Testis (tissue), 2 donors: ENCODE measurements at regions not wholly inside any gene's neighbourhood (a gene's known extent, or its start where the extent isn't known, plus 50 kb on each side); places are given as distances from the start of the nearest gene placed in this dataset.
"Not testable (repeated sequence)": the region's sequence is repeated elsewhere in the genome, so short reads cannot be mapped to it uniquely, and the experiment has no call there.

Source experiments
- DNase-seq: peaks from one replicate; pipeline ENCODE4 v3.0.0-alpha.2; 2019
- H3K27ac ChIP-seq, 2 donors: fragments of 200-600 bp; sonication (generic); one replicate each; pipeline ENCODE4 v1.5.1; 2019
- H3K27me3 ChIP-seq: fragments of 200-600 bp; sonication (generic); one replicate; pipeline ENCODE4 v1.5.1; 2019
- H3K36me3 ChIP-seq: fragments of 200-600 bp; sonication (generic); one replicate; pipeline ENCODE4 v1.5.1; 2017; ENCODE audit warnings: low read depth; ENCODE audit errors: missing control alignments
- H3K4me1 ChIP-seq: fragments of 200-600 bp; sonication (generic); one replicate; pipeline ENCODE4 v1.5.1; 2019
- H3K4me3 ChIP-seq, 2 donors: fragments of 200-600 bp; sonication (generic); one replicate each; pipeline ENCODE4 v1.5.1; 2017 to 2019
- H3K9me3 ChIP-seq: fragments of 200-600 bp; sonication (generic); one replicate; pipeline ENCODE4 v1.5.1; 2017
- WGBS, 2 donors: methylation state at CpG; one replicate each; pipeline ENCODE4 v1.1.5; 2018; 5-methylcytosine and 5-hydroxymethylcytosine counted together
- intact Hi-C: fragments of 100-400 bp; cut with DNase I; formaldehyde crosslinking; loops from one replicate; pipeline ENCODE4 v1.15.1; 2023; ENCODE audit warnings: low total_unique reads
- TF ChIP-seq, protein P1 (sequence below), 3 experiments: fragments of 450-650 bp in 2 of 3; fragments of 200-600 bp in 1 of 3; sonication (generic) in 1 of 3; IDR thresholded peaks; one replicate each; pipeline ENCODE4 v1.5.1; 2016 to 2019; ENCODE audit warnings: antibody characterized with exemption in 3 of 3, mild to moderate bottlenecking in 2 of 3, moderate library complexity in 1 of 3

GRCh38 chr22:12279512-12280474, 3248.2 kb upstream of the OR11H1 start:
- H3K27ac ChIP-seq, H3K9me3 ChIP-seq, intact Hi-C loops, DNase-seq, H3K4me3 ChIP-seq, H3K4me1 ChIP-seq, H3K36me3 ChIP-seq, H3K27me3 ChIP-seq: not testable (repeated sequence)
- 55 to 63% methylated on average over 10 to 25 of the region's 26 CpGs for whole genome bisulfite sequencing, 2 donors

DNA sequence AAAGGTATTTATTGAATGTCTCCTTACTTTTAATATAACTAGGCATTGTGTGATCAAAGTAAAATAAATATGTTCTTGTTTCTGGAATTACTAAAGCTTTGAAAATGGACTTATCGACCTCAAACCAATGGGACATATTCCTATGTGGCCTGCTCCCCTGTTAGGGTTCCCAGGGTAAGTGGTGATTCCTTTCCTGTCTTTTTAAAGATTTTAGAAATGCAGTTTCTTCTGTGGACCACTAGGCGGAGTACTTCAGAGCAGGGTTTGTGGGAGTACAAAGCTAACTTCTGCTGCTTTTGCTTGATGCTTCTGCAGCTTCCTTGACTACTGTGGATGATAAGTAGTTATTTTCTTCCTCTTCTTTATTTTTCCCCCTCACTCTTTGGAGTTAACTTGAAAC, 3243.3 kb upstream of the OR11H1 start:
- H3K4me3 ChIP-seq, intact Hi-C loops, H3K9me3 ChIP-seq, H3K27me3 ChIP-seq, H3K36me3 ChIP-seq, H3K4me1 ChIP-seq, DNase-seq, H3K27ac ChIP-seq: not testable (repeated sequence)
- 9 to 21% methylated on average over 2 of the region's 2 CpGs for WGBS, 2 donors
- TF ChIP-seq, protein P1, sequence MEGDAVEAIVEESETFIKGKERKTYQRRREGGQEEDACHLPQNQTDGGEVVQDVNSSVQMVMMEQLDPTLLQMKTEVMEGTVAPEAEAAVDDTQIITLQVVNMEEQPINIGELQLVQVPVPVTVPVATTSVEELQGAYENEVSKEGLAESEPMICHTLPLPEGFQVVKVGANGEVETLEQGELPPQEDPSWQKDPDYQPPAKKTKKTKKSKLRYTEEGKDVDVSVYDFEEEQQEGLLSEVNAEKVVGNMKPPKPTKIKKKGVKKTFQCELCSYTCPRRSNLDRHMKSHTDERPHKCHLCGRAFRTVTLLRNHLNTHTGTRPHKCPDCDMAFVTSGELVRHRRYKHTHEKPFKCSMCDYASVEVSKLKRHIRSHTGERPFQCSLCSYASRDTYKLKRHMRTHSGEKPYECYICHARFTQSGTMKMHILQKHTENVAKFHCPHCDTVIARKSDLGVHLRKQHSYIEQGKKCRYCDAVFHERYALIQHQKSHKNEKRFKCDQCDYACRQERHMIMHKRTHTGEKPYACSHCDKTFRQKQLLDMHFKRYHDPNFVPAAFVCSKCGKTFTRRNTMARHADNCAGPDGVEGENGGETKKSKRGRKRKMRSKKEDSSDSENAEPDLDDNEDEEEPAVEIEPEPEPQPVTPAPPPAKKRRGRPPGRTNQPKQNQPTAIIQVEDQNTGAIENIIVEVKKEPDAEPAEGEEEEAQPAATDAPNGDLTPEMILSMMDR (IDR thresholded peaks at IDR 0.05), result peak in 1 of 3 experiments; percentile 15

DNA sequence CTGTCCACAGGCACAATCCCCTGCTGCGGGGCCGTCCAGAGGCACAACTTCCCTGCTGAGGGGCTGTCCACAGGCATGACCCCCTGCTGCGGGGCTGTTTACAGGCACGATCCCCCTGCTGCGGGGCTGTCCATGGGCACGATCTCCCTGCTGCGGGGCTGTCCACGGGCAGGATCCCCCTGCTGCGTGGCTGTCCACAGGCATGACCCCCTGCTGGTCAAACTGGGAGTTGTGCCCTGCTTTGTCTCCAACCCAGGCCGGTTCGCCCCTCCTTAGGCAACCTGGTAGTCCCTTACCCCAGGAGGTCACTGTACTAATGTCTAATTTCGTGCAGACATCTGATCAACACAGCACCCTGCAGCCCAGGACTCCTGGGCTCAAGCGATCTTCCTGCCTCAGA, 3230.6 kb upstream of the OR11H1 start:
- DNase-seq, H3K36me3 ChIP-seq, H3K27ac ChIP-seq, H3K4me1 ChIP-seq, intact Hi-C loops, H3K9me3 ChIP-seq, H3K27me3 ChIP-seq, H3K4me3 ChIP-seq: not testable (repeated sequence)
- WGBS, 2 donors, result 59% methylated on average over 13 of the region's 13 CpGs; no CpG with 5 or more reads in 1 of the 2 donors
